B cell (primary cell): ENCODE measurements at regions not wholly inside any gene's neighbourhood (a gene's known extent, or its start where the extent isn't known, plus 50 kb on each side); places are given as distances from the start of the nearest gene placed in this dataset.

ENCODE experiments used
- ATAC-seq: fragments of 200-7000 bp; cut with Tn5 transposase; one replicate; pipeline ENCODE4 v1.10.0; 2021; ENCODE audit warnings: low read depth, mild to moderate bottlenecking, moderate number of reproducible peaks, moderate library complexity
- CTCF ChIA-PET: fragments of 350-600 bp; sonication (Branson Sonifier 250); formaldehyde crosslinking; loops from one replicate; lab custom pipeline; 2021; ENCODE audit warnings: antibody characterized with exemption, inconsistent platforms; lab: Charles Lee
- POLR2A ChIA-PET: fragments of 350-600 bp; sonication (Branson Sonifier 250); formaldehyde crosslinking; loops from one replicate; lab custom pipeline; 2021; ENCODE audit warnings: antibody characterized with exemption; lab: Charles Lee
- DNase-seq: peaks from one replicate; pipeline ENCODE4 v3.0.0; 2013
- H2AFZ ChIP-seq: 2 replicates; pipeline ENCODE4 v1.6.1; 2012; ENCODE audit warnings: mild to moderate bottlenecking, low read depth, low read length; ENCODE audit not compliant: insufficient read depth, poor library complexity, severe bottlenecking
- H3K27ac ChIP-seq, 2 donors: 1 replicate in 1 of 2; 2 replicates in 1 of 2; pipeline ENCODE4 v1.5.1; 2012 to 2013; ENCODE audit warnings: low read length in 2 of 2, mild to moderate bottlenecking in 2 of 2, moderate library complexity in 1 of 2
- H3K27me3 ChIP-seq, 4 experiments: fragments of 200-600 bp in 1 of 4; sonication (generic) in 1 of 4; replicated peaks in 1 of 4; 1 replicate in 2 of 4; 2 replicates in 2 of 4; pipeline versions ENCODE4 v1.6.1 to v1.7.0; 2013 to 2016; ENCODE audit warnings: low read length in 3 of 4, mild to moderate bottlenecking in 2 of 4, mixed read lengths in 1 of 4, moderate library complexity in 1 of 4; ENCODE audit not compliant: insufficient read depth in 4 of 4, control insufficient read depth in 3 of 4; ENCODE audit errors: control extremely low read depth in 1 of 4
- H3K36me3 ChIP-seq, 2 experiments: replicated peaks in 1 of 2; 1 replicate in 1 of 2; 2 replicates in 1 of 2; pipeline versions ENCODE4 v1.6.1 to v1.7.1; 2013; ENCODE audit warnings: low read length in 1 of 2; ENCODE audit not compliant: insufficient read depth in 2 of 2, control insufficient read depth in 1 of 2; ENCODE audit errors: control extremely low read depth in 1 of 2, extremely low read depth in 1 of 2
- H3K4me1 ChIP-seq, 2 donors: fragments of 200-600 bp in 1 of 2; sonication (generic) in 1 of 2; 1 replicate in 1 of 2; 2 replicates in 1 of 2; pipeline versions ENCODE4 v1.5.1 to v1.6.1; 2013 to 2017; ENCODE audit warnings: low read length in 2 of 2; ENCODE audit not compliant: control insufficient read depth in 2 of 2, insufficient read depth in 2 of 2
- H3K4me2 ChIP-seq: replicated peaks from 2 replicates; pipeline ENCODE3; 2012; ENCODE audit warnings: mild to moderate bottlenecking, low read depth, low read length; ENCODE audit not compliant: poor library complexity, severe bottlenecking
- H3K4me3 ChIP-seq, 5 experiments: fragments of 200-600 bp in 1 of 5; sonication (generic) in 1 of 5; 1 replicate in 3 of 5; 2 replicates in 2 of 5; pipeline versions ENCODE4 v1.5.1 to v1.7.0; 2011 to 2016; ENCODE audit warnings: low read length in 4 of 5, mild to moderate bottlenecking in 4 of 5, low read depth in 2 of 5, control low read depth in 1 of 5, moderate library complexity in 1 of 5; ENCODE audit not compliant: insufficient read depth in 1 of 5; ENCODE audit errors: control extremely low read depth in 1 of 5, extremely low read depth in 1 of 5
- H3K79me2 ChIP-seq: fragments of 200-600 bp; sonication (generic); one replicate; pipeline ENCODE4 v1.6.0; 2016; ENCODE audit warnings: low read length; ENCODE audit not compliant: control insufficient read depth, insufficient read depth
- H3K9ac ChIP-seq: fragments of 200-600 bp; sonication (generic); 2 replicates; pipeline ENCODE4 v1.6.1; 2017; ENCODE audit warnings: mild to moderate bottlenecking, low read length, moderate library complexity
- H3K9me3 ChIP-seq, 3 donors: one replicate each; pipeline versions ENCODE4 v1.6.1 to v1.7.1; 2013; ENCODE audit warnings: low read length in 2 of 3; ENCODE audit not compliant: control insufficient read depth in 2 of 3, insufficient read depth in 1 of 3; ENCODE audit errors: control extremely low read depth in 1 of 3
- H4K20me1 ChIP-seq: 2 replicates; pipeline ENCODE4 v1.6.0; 2012; ENCODE audit warnings: mild to moderate bottlenecking, low read length; ENCODE audit not compliant: insufficient read depth, control insufficient read depth, poor library complexity, severe bottlenecking
- H3K27ac Mint-ChIP-seq: one replicate; pipeline ENCODE4 v1.8.0; 2021; ENCODE audit warnings: mixed read lengths
- H3K27me3 Mint-ChIP-seq: one replicate; pipeline ENCODE4 v1.8.0; 2021; ENCODE audit warnings: mixed read lengths
- H3K4me1 Mint-ChIP-seq: one replicate; pipeline ENCODE4 v1.8.0; 2021; ENCODE audit warnings: mixed read lengths
- H3K4me3 Mint-ChIP-seq: one replicate; pipeline ENCODE4 v1.8.0; 2021; ENCODE audit warnings: mixed read lengths
- H3K9me3 Mint-ChIP-seq: one replicate; pipeline ENCODE4 v1.8.0; 2022; ENCODE audit warnings: mixed read lengths; ENCODE audit not compliant: insufficient read depth
- CTCF ChIP-seq: fragments of 200-600 bp; IDR thresholded peaks from one replicate; pipeline ENCODE4 v1.8.0; 2022; ENCODE audit warnings: antibody characterized with exemption, mild to moderate bottlenecking
- EZH2 ChIP-seq: IDR thresholded peaks from 2 replicates; pipeline ENCODE4 v1.6.1; 2012; ENCODE audit warnings: borderline replicate concordance, low read depth, mild to moderate bottlenecking, moderate library complexity, low read length; ENCODE audit not compliant: insufficient read depth, poor library complexity, severe bottlenecking
- WGBS: methylation state at CpG from one replicate; pipeline ENCODE4 v1.1.5; 2013; ENCODE audit warnings: missing lambda C conversion rate; ENCODE audit not compliant: insufficient coverage; 5-methylcytosine and 5-hydroxymethylcytosine counted together
- intact Hi-C: fragments of 100-400 bp; cut with micrococcal nuclease; formaldehyde crosslinking; loops from one replicate; pipeline ENCODE4 v1.10.0; 2022

DNA sequence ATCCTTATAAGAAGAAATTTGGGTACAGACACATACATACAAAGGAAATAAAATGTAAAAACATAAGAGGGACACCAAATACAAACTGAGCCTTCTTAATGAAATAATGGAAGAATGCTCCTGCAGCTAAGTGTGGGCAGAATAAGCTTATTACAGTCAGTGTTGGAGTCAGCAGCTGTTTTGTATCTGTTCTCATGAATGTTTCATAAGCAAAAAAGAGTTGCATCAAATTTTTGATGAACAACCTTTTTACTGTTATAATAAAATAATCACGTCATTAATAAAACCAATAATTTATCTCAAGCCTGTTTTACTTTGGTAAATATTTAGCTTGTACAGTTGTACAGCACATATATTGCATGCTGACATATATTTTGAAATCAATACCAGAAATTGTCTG is 545.6 kb downstream of the LRRC70 start:
- no peak overlapping the region for H3K4me2 ChIP-seq
- no peak overlapping the region for H3K9ac ChIP-seq
- WGBS = no CpG with 5 or more reads among the region's 1 CpG
- POLR2A ChIA-PET = no interaction called here
- DNase-seq (no peak), ATAC-seq (no peak)
- Mint-ChIP-seq H3K4me1 (no peaks in the 10 kb centered on the region), H3K27me3 (no peaks in the 10 kb centered on the region), H3K9me3 (no peaks in the 10 kb centered on the region), H3K27ac (no peak overlapping the region), H3K4me3 (no peak overlapping the region)
- intact Hi-C loops = no loop called here
- no peaks in the 10 kb centered on the region for H3K36me3 ChIP-seq
- H2AFZ ChIP-seq = no peak overlapping the region
- no peaks in the 10 kb centered on the region for H4K20me1 ChIP-seq
- TF ChIP-seq EZH2 (no peak), CTCF (no peak)
- H3K27ac ChIP-seq = no peak overlapping the region
- H3K79me2 ChIP-seq = no peaks in the 10 kb centered on the region
- CTCF ChIA-PET = no interaction called here
- no peaks in the 10 kb centered on the region for H3K4me1 ChIP-seq
- peaks cover 0 to 2% (median 0%) of the 10 kb centered on the region in 3 donors for H3K9me3 ChIP-seq
- H3K27me3 ChIP-seq = no peaks in the 10 kb centered on the region
- H3K4me3 ChIP-seq = no peak overlapping the region

GRCh38 chr5:63121471-63121870 is 542.9 kb downstream of the LRRC70 start:
- no peak for TF ChIP-seq EZH2
- no peak for TF ChIP-seq CTCF
- ChIA-PET CTCF (no interaction called here), POLR2A (no interaction called here)
- no peaks in the 10 kb centered on the region for H3K79me2 ChIP-seq
- no peaks in the 10 kb centered on the region for H4K20me1 ChIP-seq
- H3K27ac ChIP-seq = no peak overlapping the region
- ATAC-seq (no peak), DNase-seq (no peak)
- no peak overlapping the region for H3K9ac ChIP-seq
- Mint-ChIP-seq H3K4me1 (no peaks in the 10 kb centered on the region), H3K9me3 (no peaks in the 10 kb centered on the region), H3K27ac (no peak overlapping the region), H3K4me3 (no peak overlapping the region), H3K27me3 (no peaks in the 10 kb centered on the region)
- no peak overlapping the region for H3K4me3 ChIP-seq
- no peaks in the 10 kb centered on the region for H3K36me3 ChIP-seq
- WGBS = 100% methylated on average over 1 of the region's 3 CpGs
- H3K4me2 ChIP-seq = no peak overlapping the region
- H3K4me1 ChIP-seq = no peaks in the 10 kb centered on the region
- no peak overlapping the region for H2AFZ ChIP-seq
- H3K27me3 ChIP-seq = no peaks in the 10 kb centered on the region
- H3K9me3 ChIP-seq = peaks cover 0 to 2% (median 0%) of the 10 kb centered on the region in 3 donors
- intact Hi-C loops = no loop called here
